ENCODE measurements at regions not wholly inside any gene's neighbourhood (a gene's known extent, or its start where the extent isn't known, plus 50 kb on each side); places are given as distances from the start of the nearest gene placed in this dataset.

DNA sequence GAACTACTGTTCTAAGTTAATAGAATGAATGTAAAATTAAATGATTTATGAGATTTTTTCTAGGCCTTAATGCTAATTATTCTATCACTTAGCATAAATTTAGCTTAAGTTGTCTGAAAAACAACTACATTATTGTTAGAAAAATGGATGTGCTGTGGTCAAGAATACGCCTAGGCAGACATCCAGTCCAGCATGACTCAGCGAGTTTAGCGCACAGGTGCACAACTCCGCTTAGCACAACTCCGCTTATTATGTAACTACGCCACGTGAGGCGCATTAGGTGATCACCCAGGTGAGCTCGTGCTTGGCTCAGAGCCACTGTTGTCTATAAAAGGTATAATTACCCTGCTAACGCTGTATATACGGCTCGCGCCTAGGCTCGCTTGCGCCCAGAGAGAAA is 1043.6 kb upstream of the ADGRL4 start:
- no peaks in the 10 kb centered on the region for H3K4me1 ChIP-seq (ENCODE audit: control insufficient read depth, low read depth, low read length)
- H3K27ac ChIP-seq (ENCODE audit: low read length): no peak overlapping the region
- no peaks in the 10 kb centered on the region for H3K36me3 ChIP-seq (ENCODE audit: control insufficient read depth, low read depth, low read length)
- H3K27me3 ChIP-seq (ENCODE audit: control insufficient read depth, insufficient read depth, low read length): no peaks in the 10 kb centered on the region
- H3K9ac ChIP-seq (ENCODE audit: low read length): no peak overlapping the region
- no peak overlapping the region for H3K4me3 ChIP-seq (ENCODE audit: low read length)
- no peaks in the 10 kb centered on the region for H3K9me3 ChIP-seq (ENCODE audit: control insufficient read depth, low read depth, low read length)

DNA sequence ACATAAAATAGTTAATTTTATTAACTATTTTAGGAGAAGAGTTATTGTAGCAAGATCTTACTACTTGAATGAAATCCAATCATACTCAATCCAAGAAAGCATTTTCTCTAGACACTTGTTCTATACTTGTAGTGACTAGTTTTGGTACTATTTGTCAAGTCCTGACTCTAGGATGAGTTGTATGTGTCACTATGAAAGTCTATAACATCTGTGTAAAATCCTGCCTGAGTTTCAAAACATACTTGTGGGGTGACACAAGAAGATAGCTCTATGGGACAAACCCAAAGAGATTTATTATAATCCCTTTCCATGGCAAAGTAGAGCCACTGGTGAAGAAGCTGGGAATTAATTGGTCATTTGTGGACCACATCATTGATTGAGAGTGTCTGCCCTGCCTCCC is 1042.2 kb upstream of the ADGRL4 start:
- Histone ChIP-seq H3K4me3 (ENCODE audit: low read length) (no peak overlapping the region), H3K4me1 (ENCODE audit: control insufficient read depth, low read depth, low read length) (no peaks in the 10 kb centered on the region), H3K36me3 (ENCODE audit: control insufficient read depth, low read depth, low read length) (no peaks in the 10 kb centered on the region), H3K27ac (ENCODE audit: low read length) (no peak overlapping the region), H3K27me3 (ENCODE audit: control insufficient read depth, insufficient read depth, low read length) (no peaks in the 10 kb centered on the region), H3K9me3 (ENCODE audit: control insufficient read depth, low read depth, low read length) (no peaks in the 10 kb centered on the region), H3K9ac (ENCODE audit: low read length) (no peak overlapping the region)

DNA sequence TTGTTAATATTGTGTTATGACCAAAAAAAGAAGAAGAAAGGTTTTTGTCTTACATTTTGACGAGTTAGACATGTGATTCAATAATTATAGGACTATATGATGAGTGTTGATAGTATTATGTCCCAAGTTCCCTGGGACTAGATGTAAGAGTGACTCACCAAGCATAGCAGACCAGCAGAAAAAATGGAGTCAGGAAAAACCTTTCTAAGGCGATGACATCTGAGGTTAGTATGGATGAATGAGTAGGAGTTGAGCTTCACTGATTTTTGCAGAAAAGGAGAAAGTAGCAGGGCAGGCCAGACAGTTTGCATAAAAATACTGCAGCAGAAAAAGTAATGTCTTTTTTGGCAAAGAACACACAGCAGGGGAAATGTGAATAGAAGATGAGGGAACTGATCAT is 1041.3 kb upstream of the ADGRL4 start:
- H3K4me3 ChIP-seq (ENCODE audit: low read length): no peak overlapping the region
- H3K9me3 ChIP-seq (ENCODE audit: control insufficient read depth, low read depth, low read length): no peaks in the 10 kb centered on the region
- no peak overlapping the region for H3K27ac ChIP-seq (ENCODE audit: low read length)
- no peaks in the 10 kb centered on the region for H3K36me3 ChIP-seq (ENCODE audit: control insufficient read depth, low read depth, low read length)
- H3K4me1 ChIP-seq (ENCODE audit: control insufficient read depth, low read depth, low read length): no peaks in the 10 kb centered on the region
- no peak overlapping the region for H3K9ac ChIP-seq (ENCODE audit: low read length)
- H3K27me3 ChIP-seq (ENCODE audit: control insufficient read depth, insufficient read depth, low read length): no peaks in the 10 kb centered on the region

DNA sequence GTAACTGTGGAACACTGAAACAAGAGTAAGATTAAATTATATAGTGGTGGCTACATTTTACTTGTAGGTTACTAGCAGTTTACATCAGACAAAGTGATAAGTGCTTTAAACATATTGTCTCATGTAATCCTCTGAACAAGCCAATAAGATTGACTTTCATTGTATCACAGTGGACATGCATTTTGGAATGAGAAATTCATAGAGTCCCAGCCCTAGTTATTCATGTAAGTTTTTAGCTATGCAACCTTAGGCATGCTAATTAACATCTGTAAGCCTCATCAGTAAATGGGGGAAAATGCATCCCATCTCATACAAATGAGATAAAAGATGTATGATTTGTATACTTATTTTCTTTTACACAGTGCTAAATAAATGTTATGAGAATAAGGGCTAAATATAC is 1038.1 kb upstream of the ADGRL4 start:
- H3K27me3 ChIP-seq (ENCODE audit: control insufficient read depth, insufficient read depth, low read length): no peaks in the 10 kb centered on the region

DNA sequence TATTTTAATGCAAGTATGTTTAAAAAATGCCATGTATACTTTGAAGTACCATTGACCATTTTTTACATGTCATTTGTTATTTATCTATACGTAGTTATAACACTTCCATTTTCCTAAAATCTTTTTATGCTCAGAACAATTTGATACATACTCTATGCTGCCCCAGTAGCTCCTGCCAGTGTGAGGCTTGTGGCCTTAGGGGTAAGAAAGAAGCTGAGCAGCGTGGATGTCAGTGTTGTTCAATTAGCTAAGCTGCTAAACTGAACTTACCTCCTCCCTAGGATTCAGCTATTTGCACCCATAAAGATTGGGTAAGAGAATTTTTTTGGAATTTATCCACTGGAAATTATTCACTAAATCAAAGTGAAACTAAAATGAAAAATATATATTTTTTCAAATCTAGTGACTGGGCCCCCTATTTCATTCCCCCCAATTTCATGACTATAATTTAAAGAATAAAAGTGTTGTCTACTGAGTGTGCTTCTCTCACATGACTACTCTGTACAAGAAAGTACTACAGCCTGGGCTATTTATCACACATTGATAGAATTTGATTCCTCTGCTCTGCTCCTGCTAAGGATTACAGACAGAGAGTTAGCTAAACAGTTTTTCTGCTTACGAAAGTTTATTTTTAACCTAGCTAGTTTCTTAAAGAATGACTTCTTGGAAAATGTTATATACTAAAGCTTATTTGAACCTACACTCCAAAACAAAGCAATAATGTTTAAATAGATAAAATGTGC is 1030.3 kb upstream of the ADGRL4 start:
- H3K4me3 ChIP-seq (ENCODE audit: low read length): no peak overlapping the region
- H3K36me3 ChIP-seq (ENCODE audit: control insufficient read depth, low read depth, low read length): no peaks in the 10 kb centered on the region
- no peaks in the 10 kb centered on the region for H3K27me3 ChIP-seq (ENCODE audit: control insufficient read depth, insufficient read depth, low read length)
- no peaks in the 10 kb centered on the region for H3K4me1 ChIP-seq (ENCODE audit: control insufficient read depth, low read depth, low read length)
- H3K9me3 ChIP-seq (ENCODE audit: control insufficient read depth, low read depth, low read length): no peaks in the 10 kb centered on the region
- H3K27ac ChIP-seq (ENCODE audit: low read length): no peak overlapping the region
- no peak overlapping the region for H3K9ac ChIP-seq (ENCODE audit: low read length)

More for the DNA sequence above, 1038.1 kb upstream of the ADGRL4 start:
- H3K27ac ChIP-seq (ENCODE audit: low read length): no peak overlapping the region
- no peaks in the 10 kb centered on the region for H3K36me3 ChIP-seq (ENCODE audit: control insufficient read depth, low read depth, low read length)
- no peak overlapping the region for H3K9ac ChIP-seq (ENCODE audit: low read length)
- H3K9me3 ChIP-seq (ENCODE audit: control insufficient read depth, low read depth, low read length): no peaks in the 10 kb centered on the region
- no peak overlapping the region for H3K4me3 ChIP-seq (ENCODE audit: low read length)
- no peaks in the 10 kb centered on the region for H3K4me1 ChIP-seq (ENCODE audit: control insufficient read depth, low read depth, low read length)

DNA sequence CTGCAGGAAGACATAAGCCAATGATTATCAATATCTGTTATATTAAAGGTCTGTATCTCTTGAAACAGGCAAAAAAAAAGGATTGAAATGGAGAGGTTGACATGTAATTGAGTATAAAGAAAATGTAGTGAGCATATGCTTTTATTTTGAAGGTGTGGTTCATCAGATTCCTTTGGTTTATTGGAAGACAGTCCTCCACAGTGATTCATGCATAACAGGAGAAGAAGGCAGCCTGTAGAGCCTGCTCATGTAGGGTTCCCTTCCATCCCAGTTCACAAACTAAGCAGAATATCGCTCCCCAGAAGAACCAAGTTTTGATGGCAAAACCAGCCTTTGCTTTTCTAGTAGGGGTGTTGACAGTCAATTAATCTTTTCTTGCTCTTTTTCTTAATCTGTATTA is 1016.8 kb upstream of the ADGRL4 start:
- Histone ChIP-seq H3K27me3 (ENCODE audit: control insufficient read depth, insufficient read depth, low read length) (no peaks in the 10 kb centered on the region), H3K4me1 (ENCODE audit: control insufficient read depth, low read depth, low read length) (no peaks in the 10 kb centered on the region), H3K36me3 (ENCODE audit: control insufficient read depth, low read depth, low read length) (no peaks in the 10 kb centered on the region), H3K4me3 (ENCODE audit: low read length) (no peak overlapping the region), H3K27ac (ENCODE audit: low read length) (no peak overlapping the region), H3K9ac (ENCODE audit: low read length) (no peak overlapping the region), H3K9me3 (ENCODE audit: control insufficient read depth, low read depth, low read length) (no peaks in the 10 kb centered on the region)

DNA sequence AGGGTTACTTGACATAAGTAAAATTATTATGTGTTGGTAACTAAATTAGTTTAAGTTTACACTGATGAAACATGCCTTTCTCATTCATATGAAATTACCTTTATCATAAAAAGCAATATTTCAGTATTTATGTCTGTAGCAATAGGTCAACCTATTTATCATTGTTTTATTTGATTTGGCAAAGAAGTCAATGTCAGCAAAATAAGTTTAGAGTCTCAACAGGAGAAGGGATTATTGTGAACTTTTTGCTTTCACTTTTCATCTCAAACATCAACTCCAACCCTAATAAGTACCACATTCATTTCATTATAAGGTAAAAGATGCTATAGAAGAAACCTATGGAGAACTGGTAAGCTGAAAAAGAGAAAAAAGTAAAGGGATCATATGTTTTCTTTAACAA is 1015.4 kb upstream of the ADGRL4 start:
- no peak overlapping the region for H3K4me3 ChIP-seq (ENCODE audit: low read length)
- H3K36me3 ChIP-seq (ENCODE audit: control insufficient read depth, low read depth, low read length): no peaks in the 10 kb centered on the region
- no peak overlapping the region for H3K9ac ChIP-seq (ENCODE audit: low read length)
- no peaks in the 10 kb centered on the region for H3K9me3 ChIP-seq (ENCODE audit: control insufficient read depth, low read depth, low read length)
- no peak overlapping the region for H3K27ac ChIP-seq (ENCODE audit: low read length)
- no peaks in the 10 kb centered on the region for H3K4me1 ChIP-seq (ENCODE audit: control insufficient read depth, low read depth, low read length)
- H3K27me3 ChIP-seq (ENCODE audit: control insufficient read depth, insufficient read depth, low read length): no peaks in the 10 kb centered on the region

DNA sequence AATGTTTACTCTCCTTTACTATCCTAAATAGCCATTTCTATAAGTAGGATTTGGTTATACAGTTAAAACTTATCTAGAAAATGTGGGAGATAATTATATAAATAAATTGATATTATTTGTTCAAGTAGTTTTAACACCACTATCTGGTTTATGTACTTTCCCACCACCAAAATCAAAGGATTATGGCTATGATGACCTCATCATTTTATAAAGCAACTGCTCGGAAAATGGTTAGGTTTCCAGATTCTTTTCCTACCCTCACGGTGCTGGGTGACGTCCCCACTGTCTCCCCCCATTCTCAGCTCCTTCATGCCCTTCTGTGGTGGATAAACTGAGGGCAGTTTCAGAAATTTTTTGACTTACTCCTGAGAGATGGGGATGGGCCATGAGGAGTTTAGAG is 1011.8 kb upstream of the ADGRL4 start:
- Histone ChIP-seq H3K4me1 (ENCODE audit: control insufficient read depth, low read depth, low read length) (no peaks in the 10 kb centered on the region), H3K36me3 (ENCODE audit: control insufficient read depth, low read depth, low read length) (no peaks in the 10 kb centered on the region), H3K4me3 (ENCODE audit: low read length) (no peak overlapping the region), H3K9me3 (ENCODE audit: control insufficient read depth, low read depth, low read length) (no peaks in the 10 kb centered on the region), H3K27me3 (ENCODE audit: control insufficient read depth, insufficient read depth, low read length) (no peaks in the 10 kb centered on the region), H3K9ac (ENCODE audit: low read length) (no peak overlapping the region), H3K27ac (ENCODE audit: low read length) (no peak overlapping the region)

DNA sequence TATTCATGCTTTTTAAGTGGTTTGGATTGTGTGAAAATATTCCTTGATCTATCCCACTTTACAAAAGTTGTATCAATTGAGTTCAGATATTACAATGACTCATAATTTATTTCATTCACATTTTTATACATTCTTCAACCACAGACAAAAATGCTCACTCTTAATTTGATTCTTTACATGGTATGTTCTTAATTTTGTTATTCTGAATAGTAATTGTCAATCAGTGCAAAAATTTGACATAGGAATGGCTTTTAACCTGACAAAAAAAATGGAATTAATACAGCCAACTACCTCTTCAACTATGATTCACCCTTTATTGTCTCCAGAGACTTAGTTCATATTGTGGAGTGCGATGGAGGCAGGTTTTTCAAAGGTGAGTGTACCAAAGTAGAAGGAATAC is 1002.4 kb upstream of the ADGRL4 start:
- Histone ChIP-seq H3K4me1 (ENCODE audit: control insufficient read depth, low read depth, low read length) (no peaks in the 10 kb centered on the region), H3K9me3 (ENCODE audit: control insufficient read depth, low read depth, low read length) (no peaks in the 10 kb centered on the region), H3K4me3 (ENCODE audit: low read length) (no peak overlapping the region), H3K27ac (ENCODE audit: low read length) (no peak overlapping the region), H3K36me3 (ENCODE audit: control insufficient read depth, low read depth, low read length) (no peaks in the 10 kb centered on the region), H3K27me3 (ENCODE audit: control insufficient read depth, insufficient read depth, low read length) (no peaks in the 10 kb centered on the region), H3K9ac (ENCODE audit: low read length) (no peak overlapping the region)

DNA sequence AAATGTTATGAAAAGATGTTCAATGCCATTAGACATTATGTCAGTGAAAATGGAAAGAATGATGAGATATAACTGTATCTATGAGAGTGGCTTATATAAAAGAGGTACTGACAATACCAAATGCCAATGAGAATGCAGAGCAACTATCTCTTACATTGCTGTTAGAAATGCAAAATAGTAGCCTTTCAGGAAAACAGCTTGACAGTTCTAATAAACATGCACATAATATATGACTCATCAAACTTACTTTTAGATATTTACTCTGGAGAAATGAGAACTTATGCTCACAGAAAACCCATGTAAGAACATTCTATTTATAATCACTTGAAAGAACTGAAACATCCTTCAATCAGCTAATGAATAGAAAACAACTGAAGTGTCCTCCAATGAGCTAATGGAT is 996.7 kb upstream of the ADGRL4 start:
- H3K9me3 ChIP-seq (ENCODE audit: control insufficient read depth, low read depth, low read length): no peaks in the 10 kb centered on the region
- H3K36me3 ChIP-seq (ENCODE audit: control insufficient read depth, low read depth, low read length): no peaks in the 10 kb centered on the region
- H3K27ac ChIP-seq (ENCODE audit: low read length): no peak overlapping the region
- no peaks in the 10 kb centered on the region for H3K27me3 ChIP-seq (ENCODE audit: control insufficient read depth, insufficient read depth, low read length)
- H3K4me1 ChIP-seq (ENCODE audit: control insufficient read depth, low read depth, low read length): no peaks in the 10 kb centered on the region
- no peak overlapping the region for H3K9ac ChIP-seq (ENCODE audit: low read length)
- no peak overlapping the region for H3K4me3 ChIP-seq (ENCODE audit: low read length)

DNA sequence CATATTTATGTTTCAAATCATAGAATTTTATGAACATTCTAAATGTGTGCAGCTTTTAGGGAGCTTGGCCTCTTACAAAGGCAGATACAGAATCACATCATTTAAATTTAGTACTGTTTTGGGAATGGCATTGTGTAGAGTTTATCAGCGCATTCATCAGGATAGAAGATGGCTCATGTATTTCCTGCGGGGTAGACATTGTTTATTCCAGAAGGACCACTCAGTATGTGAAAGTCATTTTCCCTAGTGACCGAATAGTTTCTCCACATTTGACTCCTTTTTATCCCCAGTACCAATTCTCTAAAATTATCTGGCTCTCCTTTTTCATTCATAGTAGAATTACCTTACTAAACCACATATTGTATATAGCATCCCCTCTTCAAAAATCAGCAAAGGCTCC is 981.9 kb upstream of the ADGRL4 start:
- Histone ChIP-seq H3K27me3 (ENCODE audit: control insufficient read depth, insufficient read depth, low read length) (no peaks in the 10 kb centered on the region), H3K27ac (ENCODE audit: low read length) (no peak overlapping the region), H3K9me3 (ENCODE audit: control insufficient read depth, low read depth, low read length) (no peaks in the 10 kb centered on the region), H3K4me1 (ENCODE audit: control insufficient read depth, low read depth, low read length) (no peaks in the 10 kb centered on the region), H3K9ac (ENCODE audit: low read length) (no peak overlapping the region), H3K36me3 (ENCODE audit: control insufficient read depth, low read depth, low read length) (no peaks in the 10 kb centered on the region), H3K4me3 (ENCODE audit: low read length) (no peak overlapping the region)

DNA sequence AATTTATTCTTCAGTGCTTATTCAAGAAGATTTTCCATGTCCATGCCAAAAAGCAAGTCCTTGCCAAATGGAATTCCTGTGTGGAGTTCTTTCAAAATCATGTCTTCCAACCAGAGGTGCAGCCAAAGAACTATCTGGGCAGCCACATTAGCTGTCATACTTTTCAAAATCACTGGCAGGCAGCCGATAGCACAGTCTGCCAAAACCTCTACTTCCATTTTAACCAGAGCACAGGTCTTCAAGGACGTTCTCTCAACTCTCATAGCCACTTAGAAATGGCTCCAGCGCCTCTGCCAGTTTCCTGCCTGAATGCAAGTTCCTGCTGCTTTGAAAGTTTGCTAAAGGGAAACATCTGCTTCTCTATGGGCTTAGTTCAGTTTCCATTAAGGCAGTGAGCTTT is 975.7 kb upstream of the ADGRL4 start:
- Histone ChIP-seq H3K9me3 (ENCODE audit: control insufficient read depth, low read depth, low read length) (no peaks in the 10 kb centered on the region), H3K27ac (ENCODE audit: low read length) (no peak overlapping the region), H3K4me1 (ENCODE audit: control insufficient read depth, low read depth, low read length) (peaks cover 7% of the 10 kb centered on the region), H3K36me3 (ENCODE audit: control insufficient read depth, low read depth, low read length) (no peaks in the 10 kb centered on the region), H3K9ac (ENCODE audit: low read length) (no peak overlapping the region), H3K4me3 (ENCODE audit: low read length) (no peak overlapping the region), H3K27me3 (ENCODE audit: control insufficient read depth, insufficient read depth, low read length) (no peaks in the 10 kb centered on the region)

Measured in iPS-18a (cell line).